HG03064 (cell line): ENCODE measurements at regions not wholly inside any gene's neighbourhood (a gene's known extent, or its start where the extent isn't known, plus 50 kb on each side); places are given as distances from the start of the nearest gene placed in this dataset.

Experiments
- ATAC-seq: cut with Tn5 transposase; IDR thresholded peaks from one replicate; pipeline ENCODE4 v1.9.1; 2021; ENCODE audit warnings: low read depth; ENCODE audit not compliant: unreplicated experiment

- ATAC-seq = no peak
Observed at GRCh38 chr9:86798966-86799365, 148.3 kb downstream of the GAS1 start.

DNA sequence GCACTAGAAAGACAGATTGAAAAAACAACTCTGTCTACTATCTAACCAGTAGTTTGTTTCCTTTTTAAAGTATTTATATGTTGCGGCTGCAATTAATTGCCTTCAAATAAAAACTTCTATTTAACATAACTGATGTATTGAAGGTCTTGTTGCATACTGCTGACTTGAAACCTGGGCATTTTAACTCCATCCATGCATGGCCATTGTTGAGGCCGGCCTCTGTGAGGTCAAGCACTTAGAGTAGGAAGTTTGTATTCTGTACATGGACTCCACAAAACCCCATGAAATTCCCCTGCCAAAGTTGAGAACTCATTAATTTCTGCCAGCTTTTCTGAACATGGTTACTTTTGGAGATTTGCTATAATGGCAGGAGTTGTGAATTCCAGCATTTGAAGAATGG lies 150.6 kb downstream of the GAS1 start:
- ATAC-seq = no peak

DNA sequence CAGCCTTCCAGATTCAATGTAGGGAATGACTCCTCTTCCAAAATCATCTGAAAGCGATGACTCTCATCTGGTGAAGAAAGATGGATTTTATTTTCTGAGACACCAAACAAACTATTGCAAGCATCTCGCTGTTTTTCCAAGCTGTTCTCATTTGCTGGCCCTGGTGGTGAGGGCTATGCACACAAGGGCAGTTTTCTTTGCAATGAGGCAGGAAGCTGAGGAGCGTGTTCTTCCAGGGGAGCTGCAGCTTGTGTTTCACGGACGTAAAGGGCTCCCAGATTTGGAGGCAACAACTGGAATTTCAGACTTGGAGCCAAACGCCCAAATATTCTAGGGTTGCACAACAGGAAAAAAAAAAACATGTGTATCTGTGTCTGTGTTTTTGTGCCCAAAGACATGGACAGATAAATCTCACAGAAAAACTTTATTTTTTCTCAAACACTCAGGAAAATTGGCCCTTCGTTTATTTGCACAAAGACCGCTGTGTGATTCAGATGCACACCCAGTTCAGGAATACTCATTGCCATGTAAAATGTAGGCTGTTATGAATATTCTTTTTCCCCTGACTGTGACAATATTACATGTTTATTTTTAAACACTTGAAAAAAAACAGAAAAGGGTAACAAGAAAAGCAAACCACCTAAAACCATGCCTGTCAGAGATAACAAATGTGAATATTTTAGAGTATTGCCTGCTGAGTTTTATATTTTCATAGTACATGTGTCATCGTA lies 151.3 kb downstream of the GAS1 start:
- ATAC-seq = no peak

- ATAC-seq = no peak
Observed at GRCh38 chr9:86795047-86795442, 152.3 kb downstream of the GAS1 start.

DNA sequence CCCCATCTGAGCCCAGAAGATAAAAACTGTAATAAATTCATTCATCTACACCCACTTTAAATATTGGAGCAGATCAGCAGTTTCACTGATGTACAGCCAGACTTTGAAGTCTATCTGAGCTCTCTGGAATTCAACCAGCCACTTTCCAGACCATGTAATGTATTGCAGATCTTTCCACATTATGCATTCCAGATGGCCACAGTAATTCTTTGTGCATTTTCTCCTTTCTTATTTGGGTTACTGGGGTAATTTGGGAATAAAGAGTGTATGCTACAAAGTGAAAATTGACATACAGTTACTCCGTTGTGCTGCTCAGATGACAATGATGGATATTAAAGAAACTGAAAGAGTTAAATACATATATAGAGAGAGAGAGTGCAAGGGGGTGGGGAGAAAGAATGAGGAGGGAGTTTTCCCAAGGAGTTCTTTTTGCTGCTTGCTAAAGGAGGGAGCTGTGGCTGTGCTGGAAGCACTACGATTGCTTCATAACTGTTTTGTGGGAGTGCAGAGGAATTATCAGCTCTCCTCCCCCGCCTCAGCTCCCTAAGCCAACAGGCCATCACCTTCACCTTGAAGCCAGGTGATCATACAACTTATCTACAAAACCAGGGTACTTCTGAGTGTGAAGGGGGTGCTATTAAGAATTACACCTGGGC lies 152.8 kb downstream of the GAS1 start:
- ATAC-seq = no peak

DNA sequence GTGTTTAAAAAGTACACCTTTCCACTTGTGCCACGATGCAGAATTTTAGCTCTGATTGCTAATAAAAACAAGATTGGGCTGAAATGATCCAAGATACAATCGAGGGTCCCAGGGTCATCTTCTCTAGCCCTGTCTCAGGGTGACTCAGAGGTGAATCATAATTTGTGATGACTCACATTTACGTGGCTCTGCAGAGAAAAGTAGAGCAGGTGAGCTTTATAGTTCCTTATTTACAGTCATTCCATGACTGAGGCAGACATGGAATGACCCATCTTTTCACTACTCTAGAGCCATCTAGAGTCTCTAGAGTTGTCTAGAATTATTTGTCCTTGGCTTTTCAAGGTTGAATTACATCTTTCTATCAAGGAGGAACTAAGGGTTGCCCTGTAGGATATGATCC lies 155.2 kb downstream of the GAS1 start:
- ATAC-seq = no peak

DNA sequence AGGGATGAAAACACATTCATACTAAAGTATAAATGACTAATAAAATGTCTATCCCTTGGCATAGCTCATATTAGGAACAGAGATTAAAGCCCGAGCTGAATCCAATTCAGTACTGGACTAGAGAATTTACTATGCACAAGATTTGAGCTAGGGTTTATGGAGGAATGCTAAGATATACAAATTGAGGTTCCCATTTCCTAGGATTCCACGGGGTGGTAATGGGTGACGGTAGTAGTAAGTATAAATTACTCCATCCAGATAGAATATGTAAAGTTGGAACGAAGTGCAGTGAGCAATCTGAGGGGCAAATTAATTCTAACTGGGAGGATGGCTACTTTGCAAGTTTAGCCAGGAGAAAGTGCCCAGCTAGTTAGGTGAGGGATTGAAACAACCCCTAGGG lies 156.5 kb downstream of the GAS1 start:
- ATAC-seq = no peak

- no peak for ATAC-seq
Observed at GRCh38 chr9:86788456-86788855, 158.8 kb downstream of the GAS1 start.

GRCh38 chr9:86783884-86784283 lies 163.4 kb downstream of the GAS1 start:
- ATAC-seq = no peak

DNA sequence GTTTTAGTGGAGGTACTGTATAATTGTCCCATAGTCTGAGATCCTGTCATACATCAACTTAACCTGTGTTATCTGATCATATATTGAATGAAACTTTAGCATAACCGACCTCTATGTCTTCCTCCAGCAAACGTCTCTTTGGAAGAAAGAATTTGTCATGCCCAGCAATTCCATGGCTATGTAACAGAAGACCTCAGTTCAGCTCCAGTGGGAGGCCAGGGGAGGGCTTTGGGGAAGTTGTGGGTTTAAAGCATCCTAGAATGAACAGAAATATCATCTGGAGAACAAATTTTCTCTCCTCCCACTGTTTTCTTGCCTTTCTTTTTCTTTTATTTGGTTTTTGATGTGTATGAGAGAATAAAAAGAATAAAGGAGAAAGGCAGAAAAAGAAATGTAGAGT lies 164.5 kb downstream of the GAS1 start:
- ATAC-seq = no peak

DNA sequence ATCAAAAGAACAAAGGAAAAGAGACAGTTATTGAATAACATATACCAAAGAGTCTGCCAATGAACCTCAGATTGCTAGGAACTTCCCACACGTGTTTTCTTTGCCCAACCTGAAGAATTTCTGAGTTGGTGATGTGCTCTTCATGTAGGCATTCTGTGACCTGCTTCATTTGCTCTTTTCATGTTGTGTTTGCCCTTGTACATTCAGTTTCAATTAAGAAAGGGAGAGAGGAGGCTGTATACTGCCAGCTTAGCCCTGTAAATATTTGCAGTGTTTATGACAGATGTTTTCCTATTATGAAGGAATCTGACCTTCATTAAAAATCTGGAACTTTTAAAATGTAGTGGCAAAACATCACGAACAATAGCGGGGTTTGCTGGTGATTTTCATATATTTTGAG lies 168.5 kb downstream of the GAS1 start:
- ATAC-seq = no peak

GRCh38 chr9:86775718-86776117 lies 171.6 kb downstream of the GAS1 start:
- no peak for ATAC-seq

- ATAC-seq = no peak
Observed at GRCh38 chr9:86774116-86774515, 173.2 kb downstream of the GAS1 start.

GRCh38 chr9:86773422-86773945 lies 173.8 kb downstream of the GAS1 start:
- ATAC-seq = no peak

DNA sequence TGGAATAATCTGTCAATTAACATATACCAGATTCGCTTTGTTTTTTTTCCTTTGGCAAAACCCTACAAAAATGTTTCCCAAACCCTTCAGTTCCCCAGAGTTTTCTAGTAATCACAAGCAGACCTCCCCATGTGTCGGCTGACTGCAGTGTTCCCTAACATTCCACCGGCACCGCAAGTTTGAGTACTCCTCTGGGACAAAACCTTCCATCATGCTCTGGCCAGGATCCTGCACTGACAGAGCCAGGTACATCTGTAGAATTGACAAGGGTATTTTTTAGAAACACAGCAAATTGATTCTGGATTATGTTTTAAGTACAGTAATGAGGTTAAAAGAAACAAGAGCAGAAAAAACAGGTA lies 174.7 kb downstream of the GAS1 start:
- ATAC-seq = no peak

DNA sequence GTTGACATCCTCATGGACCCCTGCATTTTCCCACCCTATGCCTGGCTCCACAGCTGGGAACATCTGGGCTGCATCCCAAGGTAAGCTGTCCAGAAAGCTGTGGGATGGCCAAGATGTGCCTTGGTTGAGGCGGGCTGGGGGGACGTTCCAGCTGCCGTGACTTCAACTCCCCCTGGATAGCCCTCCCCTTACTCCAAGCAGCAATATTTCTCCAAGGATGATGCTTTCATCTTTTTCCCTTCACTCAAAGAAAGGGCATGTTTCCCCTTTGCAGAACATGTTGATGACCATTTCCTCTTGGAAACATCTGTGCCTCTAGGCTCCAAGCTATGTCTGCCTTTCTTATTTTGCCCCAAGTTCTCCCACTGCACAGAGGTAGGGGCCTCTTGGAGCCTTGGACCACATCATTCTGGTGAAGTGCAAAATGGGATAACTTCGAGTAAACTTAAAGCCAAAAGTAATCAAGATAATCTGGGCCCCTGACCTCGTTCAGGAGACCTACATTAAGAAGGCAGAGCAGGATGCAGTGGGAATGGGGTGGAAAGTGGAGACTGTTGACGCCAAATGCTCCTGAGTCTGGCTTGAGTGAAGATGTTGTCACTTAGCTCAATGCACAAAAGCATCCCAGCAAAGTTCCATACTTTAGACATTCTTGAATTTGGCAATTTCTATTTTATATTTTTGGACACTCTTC lies 175.2 kb downstream of the GAS1 start:
- ATAC-seq = no peak

- ATAC-seq = no peak
Observed at GRCh38 chr9:86771420-86771819, 175.9 kb downstream of the GAS1 start.

DNA sequence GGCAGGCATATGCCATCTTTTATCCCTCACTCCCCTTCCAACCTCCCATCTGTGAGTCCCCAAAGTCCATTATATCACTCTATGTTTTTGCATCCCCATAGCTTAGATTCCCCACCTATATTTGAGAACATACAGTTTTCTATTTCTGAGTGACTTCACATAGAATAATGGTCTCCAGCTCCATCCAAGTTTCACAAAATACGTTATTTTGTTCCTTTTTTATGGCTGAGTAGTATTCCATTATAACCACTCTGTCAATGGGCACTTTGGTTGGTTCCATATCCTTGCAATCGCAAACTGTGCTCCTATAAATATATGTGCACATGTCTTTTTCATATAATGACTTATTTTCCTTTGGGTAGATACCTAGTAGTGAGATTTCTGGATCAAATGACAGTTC lies 178.6 kb downstream of the GAS1 start:
- no peak for ATAC-seq

DNA sequence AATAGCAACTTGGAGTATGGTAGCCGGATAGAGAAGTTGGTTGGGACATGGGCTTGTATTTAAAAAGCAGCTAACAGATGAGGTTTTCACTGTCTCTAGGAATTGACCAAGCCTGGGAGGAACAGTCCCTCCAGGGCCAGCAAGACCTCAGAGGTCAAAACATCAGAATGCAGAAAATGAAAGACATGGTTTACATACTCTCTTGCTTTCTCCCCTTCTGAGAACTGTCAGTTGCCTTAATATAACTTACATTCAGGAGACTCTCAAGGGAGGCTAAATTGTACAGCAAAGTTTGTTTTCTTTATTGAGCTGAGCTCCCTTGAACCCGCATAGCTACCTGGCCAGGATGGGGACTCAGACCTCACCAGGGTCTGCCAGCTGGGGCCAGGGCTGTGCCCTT lies 179.3 kb downstream of the GAS1 start:
- ATAC-seq = no peak

GRCh38 chr9:86767373-86767772 lies 179.9 kb downstream of the GAS1 start:
- ATAC-seq = no peak

GRCh38 chr9:86766912-86767311 lies 180.4 kb downstream of the GAS1 start:
- no peak for ATAC-seq

- ATAC-seq = no peak
Observed at GRCh38 chr9:86766511-86766910, 180.8 kb downstream of the GAS1 start.
